ENCODE measurements at regions not wholly inside any gene's neighbourhood (a gene's known extent, or its start where the extent isn't known, plus 50 kb on each side); places are given as distances from the start of the nearest gene placed in this dataset.

GRCh38 chr2:230601510-230601909 is 111.1 kb upstream of the CAB39 start:
- no peak overlapping the region for H3K9ac ChIP-seq (replicated peaks; ENCODE audit: extremely low read depth, insufficient read depth, low read length)
- H3K4me3 ChIP-seq (replicated peaks in 1 of 3; ENCODE audit: insufficient read depth in 1 of 3, low read depth in 1 of 3, low read length in 3 of 3), result no peak overlapping the region
- H3K79me2 ChIP-seq (ENCODE audit: control insufficient read depth, insufficient read depth, low read length), result no peaks in the 10 kb centered on the region
- no peaks in the 10 kb centered on the region for H3K4me1 ChIP-seq (ENCODE audit: control insufficient read depth, extremely low read depth, insufficient read depth, low read length)
- H3K36me3 ChIP-seq (ENCODE audit: control insufficient read depth in 2 of 2, extremely low read depth in 1 of 2, insufficient read depth in 2 of 2, low read length in 2 of 2), result no peaks in the 10 kb centered on the region
- no peak overlapping the region for H3K27ac ChIP-seq (ENCODE audit: insufficient read depth, low read depth, low read length)
- no peak overlapping the region for H2AFZ ChIP-seq (ENCODE audit: low read depth, low read length)
- TF ChIP-seq, protein P1, sequence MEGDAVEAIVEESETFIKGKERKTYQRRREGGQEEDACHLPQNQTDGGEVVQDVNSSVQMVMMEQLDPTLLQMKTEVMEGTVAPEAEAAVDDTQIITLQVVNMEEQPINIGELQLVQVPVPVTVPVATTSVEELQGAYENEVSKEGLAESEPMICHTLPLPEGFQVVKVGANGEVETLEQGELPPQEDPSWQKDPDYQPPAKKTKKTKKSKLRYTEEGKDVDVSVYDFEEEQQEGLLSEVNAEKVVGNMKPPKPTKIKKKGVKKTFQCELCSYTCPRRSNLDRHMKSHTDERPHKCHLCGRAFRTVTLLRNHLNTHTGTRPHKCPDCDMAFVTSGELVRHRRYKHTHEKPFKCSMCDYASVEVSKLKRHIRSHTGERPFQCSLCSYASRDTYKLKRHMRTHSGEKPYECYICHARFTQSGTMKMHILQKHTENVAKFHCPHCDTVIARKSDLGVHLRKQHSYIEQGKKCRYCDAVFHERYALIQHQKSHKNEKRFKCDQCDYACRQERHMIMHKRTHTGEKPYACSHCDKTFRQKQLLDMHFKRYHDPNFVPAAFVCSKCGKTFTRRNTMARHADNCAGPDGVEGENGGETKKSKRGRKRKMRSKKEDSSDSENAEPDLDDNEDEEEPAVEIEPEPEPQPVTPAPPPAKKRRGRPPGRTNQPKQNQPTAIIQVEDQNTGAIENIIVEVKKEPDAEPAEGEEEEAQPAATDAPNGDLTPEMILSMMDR (IDR thresholded peaks at IDR 0.05; ENCODE audit: extremely low read depth in 1 of 2, insufficient read depth in 1 of 2, low read depth in 1 of 2, low read length in 2 of 2), result no peak
- no peak for TF ChIP-seq POLR2A (IDR thresholded peaks at IDR 0.05; ENCODE audit: low read depth, low read length)
- no peak for TF ChIP-seq POLR2AphosphoS5 (IDR thresholded peaks at IDR 0.05; ENCODE audit: insufficient read depth, low read depth, low read length)
- no peaks in the 10 kb centered on the region for H3K9me3 ChIP-seq (replicated peaks; ENCODE audit: control insufficient read depth, insufficient read depth, low read length)
- peaks cover 0 to 1% of the 10 kb centered on the region in 2 experiments for H3K27me3 ChIP-seq (ENCODE audit: control insufficient read depth in 2 of 2, insufficient read depth in 2 of 2, low read length in 2 of 2)
- POLR2A ChIA-PET, result no interaction called here
- no peaks in the 10 kb centered on the region for H3K9me1 ChIP-seq (replicated peaks; ENCODE audit: control insufficient read depth, extremely low read depth, insufficient read depth, low read length)
- DNase-seq (ENCODE audit: low read depth, low spot score), result no peak
- H3K4me2 ChIP-seq (ENCODE audit: insufficient read depth, low read length), result no peak overlapping the region
- intact Hi-C loops (cut with micrococcal nuclease), result no loop called here
- dilution Hi-C loops (cut with MboI; ENCODE audit: extremely low pct_ligation_motif_present, low sequenced_read_pairs), result no loop called here
- BruUV-seq (replicated peaks), result no TSS peak
- FAIRE-seq, result no peak
- CTCF ChIA-PET, result interaction anchor here (0.7 kb wide), 1 partner anchor 16 kb away, joined by 3 read pairs; no protein-coding TSS in a partner anchor
- H4K20me1 ChIP-seq (replicated peaks; ENCODE audit: control insufficient read depth, extremely low read depth, insufficient read depth, low read length), result no peaks in the 10 kb centered on the region

GRCh38 chr2:230602562-230603230 is 109.9 kb upstream of the CAB39 start:
- Histone ChIP-seq H3K36me3 (ENCODE audit: control insufficient read depth in 2 of 2, extremely low read depth in 1 of 2, insufficient read depth in 2 of 2, low read length in 2 of 2) (no peaks in the 10 kb centered on the region), H3K9me3 (replicated peaks; ENCODE audit: control insufficient read depth, insufficient read depth, low read length) (no peaks in the 10 kb centered on the region), H3K4me3 (replicated peaks in 1 of 3; ENCODE audit: insufficient read depth in 1 of 3, low read depth in 1 of 3, low read length in 3 of 3) (no peak overlapping the region), H3K27ac (ENCODE audit: insufficient read depth, low read depth, low read length) (no peak overlapping the region), H3K27me3 (ENCODE audit: control insufficient read depth in 2 of 2, insufficient read depth in 2 of 2, low read length in 2 of 2) (peaks cover 0 to 1% of the 10 kb centered on the region in 2 experiments), H3K4me2 (ENCODE audit: insufficient read depth, low read length) (no peak overlapping the region), H4K20me1 (replicated peaks; ENCODE audit: control insufficient read depth, extremely low read depth, insufficient read depth, low read length) (no peaks in the 10 kb centered on the region), H3K4me1 (ENCODE audit: control insufficient read depth, extremely low read depth, insufficient read depth, low read length) (no peaks in the 10 kb centered on the region), H3K9ac (replicated peaks; ENCODE audit: extremely low read depth, insufficient read depth, low read length) (no peak overlapping the region), H2AFZ (ENCODE audit: low read depth, low read length) (no peak overlapping the region), H3K9me1 (replicated peaks; ENCODE audit: control insufficient read depth, extremely low read depth, insufficient read depth, low read length) (no peaks in the 10 kb centered on the region), H3K79me2 (ENCODE audit: control insufficient read depth, insufficient read depth, low read length) (no peaks in the 10 kb centered on the region)
- DNase-seq (ENCODE audit: low read depth, low spot score) (no peak), FAIRE-seq (no peak)
- BruUV-seq (replicated peaks), result no TSS peak
- ChIA-PET POLR2A (no interaction called here), CTCF (interaction anchor here (0.6 kb wide), 1 partner anchor 594 kb away, joined by 3 read pairs; no protein-coding TSS in a partner anchor)
- intact Hi-C loops (cut with micrococcal nuclease) (no loop called here), dilution Hi-C loops (cut with MboI; ENCODE audit: extremely low pct_ligation_motif_present, low sequenced_read_pairs) (no loop called here)
- TF ChIP-seq POLR2A (IDR thresholded peaks at IDR 0.05; ENCODE audit: low read depth, low read length) (no peak), FOS (IDR thresholded peaks at IDR 0.05; ENCODE audit: borderline replicate concordance, insufficient read depth, low read length) (no peak), GATA2 (IDR thresholded peaks at IDR 0.05; ENCODE audit: insufficient read depth, insufficient read length, low read depth, low read length) (no peak), MYC (IDR thresholded peaks at IDR 0.05; ENCODE audit: low read depth, low read length) (no peak), JUN (IDR thresholded peaks at IDR 0.05; ENCODE audit: borderline replicate concordance, insufficient read depth, insufficient read length, low read depth) (no peak), POLR2AphosphoS5 (IDR thresholded peaks at IDR 0.05; ENCODE audit: insufficient read depth, low read depth, low read length) (no peak), EZH2 (IDR thresholded peaks at IDR 0.05; ENCODE audit: borderline replicate concordance, low read depth, low read length, severe bottlenecking) (no peak)
- TF ChIP-seq, protein P1 (IDR thresholded peaks at IDR 0.05; ENCODE audit: extremely low read depth in 1 of 2, insufficient read depth in 1 of 2, low read depth in 1 of 2, low read length in 2 of 2), result no peak
- TF ChIP-seq, protein P2, sequence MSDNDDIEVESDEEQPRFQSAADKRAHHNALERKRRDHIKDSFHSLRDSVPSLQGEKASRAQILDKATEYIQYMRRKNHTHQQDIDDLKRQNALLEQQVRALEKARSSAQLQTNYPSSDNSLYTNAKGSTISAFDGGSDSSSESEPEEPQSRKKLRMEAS (IDR thresholded peaks at IDR 0.05; ENCODE audit: insufficient read depth, insufficient read length), result no peak
